KMS-11 (cell line): ENCODE measurements at regions not wholly inside any gene's neighbourhood (a gene's known extent, or its start where the extent isn't known, plus 50 kb on each side); places are given as distances from the start of the nearest gene placed in this dataset.

Experiments used
- H2AFZ ChIP-seq: fragments of 200-600 bp; sonication (generic); 2 replicates; pipeline ENCODE4 v1.6.1; 2016; ENCODE audit warnings: antibody characterized with exemption, mixed run types, low read depth
- H3K27ac ChIP-seq: fragments of 200-600 bp; sonication (generic); 2 replicates; pipeline ENCODE4 v1.6.1; 2016; ENCODE audit warnings: mild to moderate bottlenecking, mixed run types
- H3K27me3 ChIP-seq: fragments of 200-600 bp; sonication (generic); 2 replicates; pipeline ENCODE4 v1.6.1; 2017; ENCODE audit warnings: mild to moderate bottlenecking, low read depth, mixed run types, moderate library complexity; ENCODE audit not compliant: insufficient read depth
- H3K36me3 ChIP-seq: fragments of 200-600 bp; sonication (generic); 2 replicates; pipeline ENCODE4 v1.6.1; 2017; ENCODE audit warnings: mild to moderate bottlenecking, mixed run types; ENCODE audit not compliant: insufficient read depth
- H3K4me1 ChIP-seq: fragments of 200-600 bp; sonication (generic); 2 replicates; pipeline ENCODE4 v1.6.1; 2016; ENCODE audit warnings: mild to moderate bottlenecking, low read depth, mixed run types; ENCODE audit not compliant: poor library complexity, severe bottlenecking
- H3K4me2 ChIP-seq: fragments of 200-600 bp; sonication (generic); 2 replicates; pipeline ENCODE4 v1.7.0; 2016; ENCODE audit warnings: mild to moderate bottlenecking, mixed run types
- H3K4me3 ChIP-seq: fragments of 200-600 bp; sonication (generic); IDR thresholded peaks from 2 replicates; pipeline ENCODE4 v1.6.1; 2017; ENCODE audit warnings: low read depth, low read length, mixed read lengths; ENCODE audit not compliant: insufficient read depth
- H3K79me2 ChIP-seq: fragments of 200-600 bp; sonication (generic); 2 replicates; pipeline ENCODE4 v1.6.1; 2016; ENCODE audit warnings: low read depth, mixed run types; ENCODE audit not compliant: insufficient read depth
- H3K9ac ChIP-seq: fragments of 200-600 bp; sonication (generic); 2 replicates; pipeline ENCODE4 v1.6.1; 2016; ENCODE audit warnings: mild to moderate bottlenecking, mixed run types
- H4K20me1 ChIP-seq: fragments of 200-600 bp; sonication (generic); 2 replicates; pipeline ENCODE4 v1.6.1; 2016; ENCODE audit warnings: mild to moderate bottlenecking, mixed run types; ENCODE audit not compliant: insufficient read depth
- TF ChIP-seq, protein P1 (sequence below): fragments of 200-600 bp; sonication (generic); conservative IDR thresholded peaks from 2 replicates; pipeline ENCODE4 v1.6.1; 2017; ENCODE audit warnings: low read depth, mild to moderate bottlenecking, antibody characterized with exemption, low read length, moderate library complexity, mixed read lengths

DNA sequence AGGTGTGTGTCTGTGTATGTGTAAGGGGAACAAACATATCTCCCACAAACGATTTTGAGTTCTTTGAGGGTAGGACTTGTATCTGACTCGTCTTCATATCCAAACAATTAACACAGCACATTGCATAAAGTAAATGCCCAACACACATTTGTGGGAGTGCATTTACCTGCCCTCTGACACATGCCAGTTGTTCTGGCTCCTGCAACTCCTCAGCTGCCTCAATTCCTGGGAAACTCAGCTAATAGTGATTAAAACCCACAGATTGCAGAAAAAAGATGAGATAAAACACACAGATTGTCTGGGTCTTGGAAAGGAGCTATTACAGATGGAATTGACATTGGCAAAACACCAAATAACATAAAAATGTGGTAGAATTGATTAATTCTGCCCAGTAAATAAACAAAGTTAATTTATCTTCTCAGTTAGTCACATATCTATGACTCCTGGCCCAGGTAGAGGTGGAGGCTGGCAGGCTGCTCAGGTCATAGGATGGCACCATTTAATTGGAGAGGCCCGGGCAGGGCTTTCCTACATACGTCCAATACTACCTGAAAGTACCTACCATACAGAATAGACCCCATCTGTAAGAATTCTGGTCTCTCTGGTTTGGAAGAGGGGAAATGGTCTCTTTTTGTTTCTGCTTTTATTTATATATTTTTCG is 71.5 kb upstream of the IFNGR1 start:
- H3K9ac ChIP-seq = no peak overlapping the region
- TF ChIP-seq, protein P1, sequence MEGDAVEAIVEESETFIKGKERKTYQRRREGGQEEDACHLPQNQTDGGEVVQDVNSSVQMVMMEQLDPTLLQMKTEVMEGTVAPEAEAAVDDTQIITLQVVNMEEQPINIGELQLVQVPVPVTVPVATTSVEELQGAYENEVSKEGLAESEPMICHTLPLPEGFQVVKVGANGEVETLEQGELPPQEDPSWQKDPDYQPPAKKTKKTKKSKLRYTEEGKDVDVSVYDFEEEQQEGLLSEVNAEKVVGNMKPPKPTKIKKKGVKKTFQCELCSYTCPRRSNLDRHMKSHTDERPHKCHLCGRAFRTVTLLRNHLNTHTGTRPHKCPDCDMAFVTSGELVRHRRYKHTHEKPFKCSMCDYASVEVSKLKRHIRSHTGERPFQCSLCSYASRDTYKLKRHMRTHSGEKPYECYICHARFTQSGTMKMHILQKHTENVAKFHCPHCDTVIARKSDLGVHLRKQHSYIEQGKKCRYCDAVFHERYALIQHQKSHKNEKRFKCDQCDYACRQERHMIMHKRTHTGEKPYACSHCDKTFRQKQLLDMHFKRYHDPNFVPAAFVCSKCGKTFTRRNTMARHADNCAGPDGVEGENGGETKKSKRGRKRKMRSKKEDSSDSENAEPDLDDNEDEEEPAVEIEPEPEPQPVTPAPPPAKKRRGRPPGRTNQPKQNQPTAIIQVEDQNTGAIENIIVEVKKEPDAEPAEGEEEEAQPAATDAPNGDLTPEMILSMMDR = no peak
- H3K27me3 ChIP-seq = no peaks in the 10 kb centered on the region
- no peak overlapping the region for H3K4me3 ChIP-seq
- H3K79me2 ChIP-seq = no peaks in the 10 kb centered on the region
- no peaks in the 10 kb centered on the region for H3K4me1 ChIP-seq
- H3K27ac ChIP-seq = no peak overlapping the region
- no peaks in the 10 kb centered on the region for H3K36me3 ChIP-seq
- H4K20me1 ChIP-seq = no peaks in the 10 kb centered on the region
- H3K4me2 ChIP-seq = no peak overlapping the region
- H2AFZ ChIP-seq = no peak overlapping the region

DNA sequence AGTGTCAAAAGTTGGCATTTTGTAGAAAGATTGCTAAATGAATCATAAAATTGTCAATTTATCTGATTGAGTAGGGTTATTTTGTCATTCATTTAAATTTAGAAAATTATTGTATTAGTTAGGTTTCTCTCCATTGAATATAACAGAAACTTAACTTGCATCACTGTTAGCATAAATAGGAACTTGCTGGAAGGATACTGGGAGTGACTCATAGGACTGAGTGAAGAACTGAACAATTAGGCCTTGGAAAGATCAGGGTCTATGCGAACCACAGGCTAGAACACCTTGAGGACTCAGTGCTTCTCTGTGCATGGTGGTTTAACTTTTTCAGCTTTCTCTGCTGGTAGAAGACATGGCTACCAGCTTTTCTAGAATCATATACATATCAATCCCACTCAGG is 67.7 kb upstream of the IFNGR1 start:
- Histone ChIP-seq H3K36me3 (no peaks in the 10 kb centered on the region), H3K4me1 (no peaks in the 10 kb centered on the region), H3K27ac (no peak overlapping the region), H3K4me3 (no peak overlapping the region), H3K4me2 (no peak overlapping the region), H2AFZ (no peak overlapping the region), H3K9ac (no peak overlapping the region), H3K27me3 (no peaks in the 10 kb centered on the region), H4K20me1 (no peaks in the 10 kb centered on the region), H3K79me2 (no peaks in the 10 kb centered on the region)
- TF ChIP-seq, protein P1 = no peak

DNA sequence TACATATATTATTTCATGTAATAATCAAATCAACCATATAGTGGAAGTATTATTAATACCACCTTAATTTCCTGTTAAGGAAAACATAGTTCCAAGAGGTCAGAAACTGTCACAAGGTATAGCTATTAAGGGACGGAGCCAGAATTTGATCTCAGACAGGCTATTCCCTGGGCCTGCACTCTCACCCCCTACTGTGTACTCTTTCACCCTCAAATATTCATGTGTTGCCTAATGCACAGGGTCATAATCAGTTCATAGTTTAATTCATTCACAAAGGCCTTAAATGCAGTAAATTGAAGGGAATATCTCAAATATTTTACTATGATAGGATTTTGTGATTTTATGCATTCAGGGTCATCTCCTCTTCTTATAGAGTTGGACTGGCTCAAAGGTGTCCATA is 67.2 kb upstream of the IFNGR1 start:
- Histone ChIP-seq H3K27me3 (no peaks in the 10 kb centered on the region), H3K4me3 (no peak overlapping the region), H3K36me3 (no peaks in the 10 kb centered on the region), H3K9ac (no peak overlapping the region), H2AFZ (no peak overlapping the region), H3K79me2 (no peaks in the 10 kb centered on the region), H3K4me2 (no peak overlapping the region), H4K20me1 (no peaks in the 10 kb centered on the region), H3K27ac (no peak overlapping the region), H3K4me1 (no peaks in the 10 kb centered on the region)
- TF ChIP-seq, protein P1 = no peak

DNA sequence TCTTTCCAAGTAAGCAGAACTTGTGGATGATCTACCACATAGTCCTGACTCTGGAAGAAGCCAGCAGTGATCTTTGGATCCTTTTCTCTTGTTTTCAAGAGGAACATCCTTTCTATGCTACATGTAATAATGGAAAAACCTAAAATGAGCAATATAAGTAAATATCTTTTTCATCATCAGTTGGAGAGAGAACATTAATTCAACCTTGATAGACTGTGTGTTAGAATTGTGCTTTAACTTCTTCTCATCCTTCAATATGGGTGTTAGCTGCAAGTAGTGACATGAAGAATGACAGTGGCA is 65.6 kb upstream of the IFNGR1 start:
- Histone ChIP-seq H2AFZ (no peak overlapping the region), H3K4me3 (no peak overlapping the region), H3K4me1 (no peaks in the 10 kb centered on the region), H3K79me2 (no peaks in the 10 kb centered on the region), H3K4me2 (no peak overlapping the region), H3K9ac (no peak overlapping the region), H3K27me3 (no peaks in the 10 kb centered on the region), H3K27ac (no peak overlapping the region), H3K36me3 (no peaks in the 10 kb centered on the region), H4K20me1 (no peaks in the 10 kb centered on the region)
- TF ChIP-seq, protein P1 = no peak
